NOMO-1 treated with DMSO at 0.1 percent for 48 hours (cell line): ENCODE measurements at regions not wholly inside any gene's neighbourhood (a gene's known extent, or its start where the extent isn't known, plus 50 kb on each side); places are given as distances from the start of the nearest gene placed in this dataset.
"Not testable (repeated sequence)": the region's sequence is repeated elsewhere in the genome, so short reads cannot be mapped to it uniquely, and the experiment has no call there.

Experiments
- DNase-seq: peaks from one replicate; lab custom pipeline; 2025; ENCODE audit not compliant: unreplicated experiment; lab: John Stamatoyannopoulos, UW

- no peak for DNase-seq
Observed at GRCh38 chr3:124628863-124629262, 101.4 kb upstream of the UMPS start.

GRCh38 chr3:124629497-124629896 lies 100.8 kb upstream of the UMPS start:
- no peak for DNase-seq

- no peak for DNase-seq
Observed at GRCh38 chr3:124630960-124631359, 99.3 kb upstream of the UMPS start.

- no peak for DNase-seq
Observed at GRCh38 chr3:124631727-124632126, 98.5 kb upstream of the UMPS start.

GRCh38 chr3:124632566-124633140 lies 97.6 kb upstream of the UMPS start:
- DNase-seq, result no peak

GRCh38 chr3:124633524-124633923 lies 96.7 kb upstream of the UMPS start:
- peak; percentile 37 for DNase-seq

GRCh38 chr3:124634210-124635168 lies 95.8 kb upstream of the UMPS start:
- DNase-seq, result no peak

GRCh38 chr3:124635169-124635539 lies 95.1 kb upstream of the UMPS start:
- no peak for DNase-seq

- DNase-seq, result no peak
Observed at GRCh38 chr3:124636101-124636862, 94.0 kb upstream of the UMPS start.

GRCh38 chr3:124636863-124637296 lies 93.4 kb upstream of the UMPS start:
- peak; percentile 12 for DNase-seq

GRCh38 chr3:124639406-124640237 lies 90.6 kb upstream of the UMPS start:
- DNase-seq, result peak; percentile 77

- no peak for DNase-seq
Observed at GRCh38 chr3:124640635-124641306, 89.5 kb upstream of the UMPS start.

- DNase-seq, result no peak
Observed at GRCh38 chr3:124643453-124643852, 86.8 kb upstream of the UMPS start.

GRCh38 chr3:124646186-124646585 lies 84.1 kb upstream of the UMPS start:
- not testable (repeated sequence) for DNase-seq

- DNase-seq, result no peak
Observed at GRCh38 chr3:124648551-124648950, 81.7 kb upstream of the UMPS start.

- no peak for DNase-seq
Observed at GRCh38 chr3:124650798-124651197, 79.5 kb upstream of the UMPS start.

GRCh38 chr3:124651416-124651815 lies 78.8 kb upstream of the UMPS start:
- peak; percentile 17 for DNase-seq

GRCh38 chr3:124652009-124652408 lies 78.2 kb upstream of the UMPS start:
- DNase-seq, result no peak

- DNase-seq, result no peak
Observed at GRCh38 chr3:124653071-124653796, 77.0 kb upstream of the UMPS start.
